Liver (tissue), 8 donors: ENCODE measurements at regions not wholly inside any gene's neighbourhood (a gene's known extent, or its start where the extent isn't known, plus 50 kb on each side); places are given as distances from the start of the nearest gene placed in this dataset.

ENCODE experiments used
- DNase-seq: peaks from one replicate; pipeline ENCODE4 v3.0.0-alpha.2; 2017; ENCODE audit warnings: low spot score
- H3K27ac ChIP-seq, 2 donors: one replicate each; pipeline ENCODE4 v1.7.0; 2013; ENCODE audit warnings: inconsistent platforms in 2 of 2, low read length in 2 of 2, control low read depth in 1 of 2, low read depth in 1 of 2, mild to moderate bottlenecking in 1 of 2
- H3K27me3 ChIP-seq, 4 donors: one replicate each; pipeline versions ENCODE4 v1.6.1 to v1.7.0; 2013; ENCODE audit warnings: low read length in 3 of 4, inconsistent platforms in 1 of 4, mild to moderate bottlenecking in 1 of 4, moderate library complexity in 1 of 4; ENCODE audit not compliant: control insufficient read depth in 4 of 4, insufficient read depth in 4 of 4
- H3K36me3 ChIP-seq, 4 donors: one replicate each; pipeline versions ENCODE4 v1.6.1 to v1.7.0; 2013; ENCODE audit warnings: low read length in 3 of 4, mild to moderate bottlenecking in 3 of 4, low read depth in 1 of 4, moderate library complexity in 1 of 4; ENCODE audit not compliant: control insufficient read depth in 4 of 4, insufficient read depth in 3 of 4
- H3K4me1 ChIP-seq, 4 donors: one replicate each; pipeline versions ENCODE4 v1.6.1 to v1.7.0; 2013; ENCODE audit warnings: low read length in 3 of 4, mild to moderate bottlenecking in 3 of 4, moderate library complexity in 1 of 4; ENCODE audit not compliant: control insufficient read depth in 4 of 4, insufficient read depth in 4 of 4
- H3K4me3 ChIP-seq, 3 donors: one replicate each; pipeline versions ENCODE4 v1.6.1 to v1.7.0; 2013; ENCODE audit warnings: low read length in 3 of 3, control low read depth in 1 of 3, low read depth in 1 of 3, mild to moderate bottlenecking in 1 of 3
- H3K9ac ChIP-seq, 2 donors: one replicate each; pipeline ENCODE4 v1.7.0; 2013; ENCODE audit warnings: low read length in 2 of 2, mild to moderate bottlenecking in 2 of 2, moderate library complexity in 2 of 2, control low read depth in 1 of 2, low read depth in 1 of 2
- H3K9me3 ChIP-seq, 4 donors: one replicate each; pipeline versions ENCODE4 v1.6.1 to v1.7.0; 2013; ENCODE audit warnings: low read length in 3 of 4; ENCODE audit not compliant: control insufficient read depth in 4 of 4
- ATF3 ChIP-seq: IDR thresholded peaks from 2 replicates; pipeline ENCODE4 v1.6.1; 2016; ENCODE audit warnings: antibody characterized with exemption
- CTCF ChIP-seq: fragments of 150-350 bp; IDR thresholded peaks from 2 replicates; pipeline ENCODE4 v1.5.1; 2017; ENCODE audit warnings: improper control_type of control experiment, low read depth, low read length; ENCODE audit not compliant: missing input control
- EGR1 ChIP-seq, 2 donors: IDR thresholded peaks; 2 replicates each; pipeline ENCODE4 v1.6.1; 2016 to 2018; ENCODE audit warnings: antibody characterized with exemption in 2 of 2, low read depth in 2 of 2
- FOXA1 ChIP-seq: IDR thresholded peaks from 2 replicates; pipeline ENCODE4 v1.6.1; 2016; ENCODE audit warnings: antibody characterized with exemption
- FOXA2 ChIP-seq: IDR thresholded peaks from 2 replicates; pipeline ENCODE4 v1.6.1; 2016; ENCODE audit warnings: antibody characterized with exemption
- GABPA ChIP-seq, 2 donors: IDR thresholded peaks in 1 of 2; conservative IDR thresholded peaks in 1 of 2; 2 replicates each; pipeline ENCODE4 v1.6.1; 2016; ENCODE audit warnings: antibody characterized with exemption in 2 of 2, mild to moderate bottlenecking in 1 of 2, moderate library complexity in 1 of 2
- HNF4A ChIP-seq, 2 donors: conservative IDR thresholded peaks; 2 replicates each; pipeline ENCODE4 v1.6.1; 2016; ENCODE audit warnings: antibody characterized with exemption in 2 of 2, mild to moderate bottlenecking in 2 of 2
- HNF4G ChIP-seq: IDR thresholded peaks from 2 replicates; pipeline ENCODE4 v1.6.1; 2016; ENCODE audit warnings: antibody characterized with exemption
- JUND ChIP-seq, 2 donors: IDR thresholded peaks; 2 replicates each; pipeline ENCODE4 v1.6.1; 2016; ENCODE audit warnings: antibody characterized with exemption in 2 of 2
- MAX ChIP-seq: IDR thresholded peaks from 2 replicates; pipeline ENCODE4 v1.6.1; 2016; ENCODE audit warnings: antibody characterized with exemption
- NR2F2 ChIP-seq: IDR thresholded peaks from 2 replicates; pipeline ENCODE4 v1.6.1; 2016; ENCODE audit warnings: antibody characterized with exemption
- RAD21 ChIP-seq, 2 donors: IDR thresholded peaks; 2 replicates each; pipeline ENCODE4 v1.6.1; 2016; ENCODE audit warnings: antibody characterized with exemption in 2 of 2, mild to moderate bottlenecking in 2 of 2
- REST ChIP-seq: IDR thresholded peaks from 2 replicates; pipeline ENCODE4 v1.6.1; 2016; ENCODE audit warnings: antibody characterized with exemption, mild to moderate bottlenecking
- RXRA ChIP-seq, 2 donors: IDR thresholded peaks; 2 replicates each; pipeline ENCODE4 v1.6.1; 2017 to 2018; ENCODE audit warnings: antibody characterized with exemption in 2 of 2, mild to moderate bottlenecking in 1 of 2
- SP1 ChIP-seq: IDR thresholded peaks from 2 replicates; pipeline ENCODE4 v1.6.1; 2018; ENCODE audit warnings: antibody characterized with exemption, mild to moderate bottlenecking
- TAF1 ChIP-seq: conservative IDR thresholded peaks from 2 replicates; pipeline ENCODE4 v1.6.1; 2016; ENCODE audit warnings: antibody characterized with exemption, mild to moderate bottlenecking
- YY1 ChIP-seq: IDR thresholded peaks from 2 replicates; pipeline ENCODE4 v1.6.1; 2016; ENCODE audit warnings: antibody characterized with exemption, mild to moderate bottlenecking
- ZBTB33 ChIP-seq: IDR thresholded peaks from 2 replicates; pipeline ENCODE4 v1.6.1; 2016; ENCODE audit warnings: antibody characterized with exemption
- WGBS: extraction: QIAGEN DNeasy Blood & Tissue Kit; methylation state at CpG from one replicate; pipeline ENCODE4 v1.1.7; 2013; 5-methylcytosine and 5-hydroxymethylcytosine counted together
- donor health status: healthy.
- donor health status: healthy.
- donor health status: healthy.
- donor health status: healthy.
- donor health status: healthy.

- no peak for TF ChIP-seq ATF3
- no peak for TF ChIP-seq REST
- no peak for TF ChIP-seq MAX
- TF ChIP-seq FOXA1: no peak
- no peak for TF ChIP-seq NR2F2
- TF ChIP-seq GABPA (IDR thresholded peaks at IDR 0.05 in 1 of 2, conservative IDR thresholded peaks at IDR 0.05 in 1 of 2): no peak
- TF ChIP-seq CTCF: no peak
- no peak overlapping the region for H3K27ac ChIP-seq
- no peak for DNase-seq
- no peaks in the 10 kb centered on the region for H3K36me3 ChIP-seq
- no peak overlapping the region for H3K4me3 ChIP-seq
- H3K27me3 ChIP-seq: no peaks in the 10 kb centered on the region
- no peak overlapping the region for H3K9ac ChIP-seq
- H3K4me1 ChIP-seq: no peaks in the 10 kb centered on the region
- 93% methylated on average over 2 of the region's 2 CpGs for WGBS
- no peaks in the 10 kb centered on the region for H3K9me3 ChIP-seq
These were observed 288.6 kb upstream of the FIGN start for GRCh38 chr2:164024396-164024795.

- H3K27ac ChIP-seq: no peak overlapping the region
- H3K27me3 ChIP-seq: no peaks in the 10 kb centered on the region
- no peak for DNase-seq
- no peak for TF ChIP-seq SP1
- no peak for TF ChIP-seq REST
- no peak for TF ChIP-seq RXRA (IDR thresholded peaks at IDR 0.05)
- TF ChIP-seq HNF4G: no peak
- TF ChIP-seq FOXA1: no peak
- no peak for TF ChIP-seq GABPA (IDR thresholded peaks at IDR 0.05 in 1 of 2, conservative IDR thresholded peaks at IDR 0.05 in 1 of 2)
- TF ChIP-seq JUND (IDR thresholded peaks at IDR 0.05): no peak
- TF ChIP-seq RAD21 (IDR thresholded peaks at IDR 0.05): no peak
- TF ChIP-seq TAF1: no peak
- TF ChIP-seq ATF3: no peak
- TF ChIP-seq ZBTB33: no peak
- no peak for TF ChIP-seq CTCF
- TF ChIP-seq YY1: no peak
- TF ChIP-seq NR2F2: no peak
- no peak for TF ChIP-seq EGR1 (IDR thresholded peaks at IDR 0.05; ENCODE audit: low read depth in 2 of 2)
- no peak for TF ChIP-seq FOXA2
- TF ChIP-seq HNF4A (conservative IDR thresholded peaks at IDR 0.05): no peak
- H3K4me1 ChIP-seq: no peaks in the 10 kb centered on the region
- 57% methylated on average over 2 of the region's 2 CpGs for WGBS
- H3K36me3 ChIP-seq: no peaks in the 10 kb centered on the region
- H3K4me3 ChIP-seq: no peak overlapping the region
- H3K9ac ChIP-seq: no peak overlapping the region
- H3K9me3 ChIP-seq: no peaks in the 10 kb centered on the region
These were observed 288.1 kb upstream of the FIGN start for GRCh38 chr2:164023896-164024295.
